GM19035 (cell line): ENCODE measurements at regions not wholly inside any gene's neighbourhood (a gene's known extent, or its start where the extent isn't known, plus 50 kb on each side); places are given as distances from the start of the nearest gene placed in this dataset.

Experiments used
- ATAC-seq: cut with Tn5 transposase; IDR thresholded peaks from one replicate; pipeline ENCODE4 v1.9.1; 2021; ENCODE audit not compliant: unreplicated experiment

DNA sequence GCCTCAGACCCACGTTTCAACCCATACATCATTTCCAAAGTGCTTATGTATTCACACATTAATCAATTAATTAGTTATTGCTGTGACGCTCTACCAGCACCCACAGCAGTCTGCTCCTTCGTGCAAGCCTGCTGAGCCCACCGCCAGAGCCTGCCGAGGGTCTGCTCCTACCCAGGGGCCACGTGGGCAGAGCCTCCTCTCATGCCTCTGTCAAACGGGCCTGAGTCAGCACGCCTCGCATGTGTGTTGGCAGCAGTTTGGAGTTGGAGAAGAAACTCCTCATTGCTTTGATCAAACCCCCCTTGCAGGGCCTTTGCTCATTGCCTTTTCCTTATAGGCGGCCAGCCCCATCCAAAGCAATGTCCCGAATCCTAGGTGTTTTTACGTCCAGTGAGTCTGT is 256.2 kb upstream of the IRX4 start:
- no peak for ATAC-seq

DNA sequence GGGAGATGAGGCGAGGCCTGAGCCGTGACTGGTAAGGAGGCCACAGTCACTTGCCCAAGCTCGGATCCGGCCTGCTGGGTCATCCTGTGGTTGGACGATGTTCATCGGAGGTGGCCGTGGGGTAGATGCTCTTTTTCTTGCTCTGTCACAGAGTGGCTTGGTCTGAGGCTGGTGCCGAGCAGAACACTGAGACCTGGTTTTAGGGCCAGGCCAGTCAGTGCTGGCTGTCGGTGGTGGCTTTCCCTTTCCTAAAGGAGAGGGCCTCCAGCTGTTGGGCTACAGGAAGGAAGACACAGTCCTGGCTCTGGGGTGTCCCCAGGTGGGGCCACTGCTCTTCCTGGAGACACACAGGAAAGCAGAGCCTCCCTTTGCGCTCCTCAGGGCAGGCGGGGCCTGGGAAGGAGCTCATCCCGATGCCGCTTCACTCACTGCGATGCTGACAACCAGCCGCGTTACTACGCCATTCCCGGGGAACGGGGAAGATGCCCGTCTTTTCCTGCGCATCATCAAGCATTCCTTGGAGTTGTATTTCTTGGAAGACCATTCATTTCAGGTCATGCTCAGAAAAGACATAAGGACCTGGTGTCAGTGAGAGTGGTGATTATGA is 254.8 kb upstream of the IRX4 start:
- ATAC-seq: no peak

DNA sequence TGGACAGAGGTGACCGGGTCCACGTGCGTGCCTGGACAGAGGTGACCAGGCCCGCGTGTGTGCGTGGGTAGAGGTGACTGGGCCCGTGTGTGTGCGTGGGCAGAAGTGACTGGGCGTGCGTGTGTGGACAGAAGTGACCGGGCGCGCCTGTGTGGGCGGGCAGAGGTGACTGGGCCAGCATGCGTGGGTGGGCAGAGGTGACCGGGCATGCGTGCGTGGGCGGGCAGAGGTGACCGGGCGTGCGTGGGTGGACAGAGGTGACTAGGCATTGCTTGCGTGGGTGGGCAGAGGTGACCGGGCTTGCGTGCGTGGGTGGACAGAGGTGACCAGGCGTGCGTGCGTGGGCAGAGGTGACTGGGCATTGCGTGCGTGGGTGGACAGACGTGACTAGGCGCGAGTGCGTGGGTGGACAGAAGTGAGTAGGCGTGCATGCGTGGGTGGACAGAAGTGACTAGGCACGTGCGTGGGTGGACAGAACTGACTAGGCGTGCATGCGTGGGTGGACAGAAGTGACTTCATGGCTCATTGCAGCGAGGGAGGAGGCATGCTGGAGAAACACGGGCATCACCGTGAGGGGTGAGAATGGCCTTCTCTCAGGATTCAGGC is 254.1 kb upstream of the IRX4 start:
- ATAC-seq: no peak

DNA sequence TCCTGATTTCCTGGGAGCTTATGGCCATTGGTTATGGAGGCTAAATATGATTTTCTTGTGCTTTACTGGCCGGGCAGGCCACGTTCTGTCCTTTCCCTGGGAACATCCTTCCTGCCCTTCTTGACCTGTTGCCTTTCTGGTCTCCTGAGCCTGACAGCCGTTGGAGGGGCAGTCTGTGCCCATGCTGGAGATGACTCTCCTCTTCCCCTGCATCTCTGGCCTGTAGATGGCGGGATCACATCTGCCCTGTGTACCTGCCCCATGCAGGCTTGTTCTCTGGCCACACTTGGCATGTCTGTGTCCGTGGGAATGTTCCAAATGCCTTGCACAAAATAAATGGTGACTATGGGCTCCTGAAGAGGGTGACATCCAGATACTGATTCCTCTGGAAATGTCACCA is 253.1 kb upstream of the IRX4 start:
- no peak for ATAC-seq

DNA sequence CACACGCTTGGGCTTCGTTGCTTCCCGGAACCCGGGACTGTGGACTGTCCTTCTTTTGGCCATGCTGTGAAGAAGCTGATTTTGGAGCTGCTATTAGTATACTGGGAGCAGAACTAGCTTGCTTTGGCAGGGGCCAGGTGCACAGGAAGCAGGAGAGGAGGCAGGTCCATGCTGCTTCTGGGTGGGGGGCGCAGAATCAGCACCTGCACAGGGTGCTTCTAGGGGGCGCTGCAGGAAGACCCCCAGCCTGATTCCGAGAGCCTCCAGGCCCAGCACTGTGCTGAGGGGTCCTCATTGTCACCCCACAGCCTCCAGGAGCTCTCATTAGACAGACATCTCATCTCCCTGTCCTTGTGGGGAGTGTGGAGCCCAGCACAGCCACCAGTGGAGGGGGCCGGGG is 252.6 kb upstream of the IRX4 start:
- ATAC-seq: no peak

DNA sequence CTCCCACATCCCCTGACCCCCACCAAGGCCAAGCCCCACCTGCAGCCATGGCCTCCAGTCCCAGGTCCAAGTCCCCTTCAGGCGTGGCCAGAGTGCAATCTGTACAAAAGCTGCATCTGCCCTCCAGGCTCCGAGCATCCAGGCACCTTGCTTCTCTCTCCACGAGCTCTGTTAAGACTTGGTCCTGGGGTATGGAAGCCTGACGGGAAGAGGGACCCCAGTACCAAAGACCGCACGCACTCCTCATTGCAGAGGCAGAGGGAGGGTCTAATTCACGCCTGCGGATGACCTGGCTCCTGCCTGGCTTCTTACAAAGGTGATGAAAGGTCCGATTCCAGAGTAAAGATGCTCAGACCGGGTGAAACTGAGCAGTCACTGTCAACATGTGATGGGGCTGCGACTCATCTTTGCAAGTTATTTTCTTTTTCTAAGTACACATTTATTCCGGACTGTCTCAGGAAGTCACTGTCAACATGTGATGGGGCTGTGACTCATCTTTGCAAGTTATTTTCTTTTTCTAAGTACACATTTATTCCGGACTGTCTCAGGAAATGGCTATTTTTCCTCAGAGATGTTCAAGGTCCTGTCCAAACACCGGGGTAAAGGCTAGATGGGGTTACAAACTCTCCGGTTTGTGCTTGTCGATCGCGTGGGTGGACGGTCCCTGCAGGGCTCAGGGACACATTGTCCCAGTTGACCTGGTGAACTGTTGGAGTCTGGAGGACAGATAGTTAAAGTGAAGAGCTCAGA is 252.0 kb upstream of the IRX4 start:
- ATAC-seq: no peak

DNA sequence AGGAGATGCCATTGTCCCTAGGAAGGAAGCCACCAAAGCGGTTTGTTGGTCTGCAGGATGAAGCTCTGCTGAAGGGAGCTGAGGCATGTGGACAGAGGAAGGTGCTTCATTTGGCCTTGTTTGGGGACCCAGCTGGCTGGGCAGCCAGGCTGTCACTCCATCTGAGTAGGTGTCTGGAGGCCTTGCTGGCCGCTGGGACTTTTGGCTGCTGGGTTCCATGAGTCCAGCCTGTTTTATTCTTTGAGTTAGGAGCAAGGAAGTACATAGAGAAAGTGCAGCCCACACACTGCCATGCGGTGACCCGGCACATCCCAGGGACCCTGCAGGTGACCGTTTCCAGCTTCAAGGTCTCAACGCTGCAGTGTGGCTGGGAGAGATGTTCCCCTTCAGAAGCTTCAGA is 251.2 kb upstream of the IRX4 start:
- no peak for ATAC-seq

GRCh38 chr5:2133080-2133479 is 250.4 kb upstream of the IRX4 start:
- no peak for ATAC-seq

GRCh38 chr5:2132497-2132847 is 249.7 kb upstream of the IRX4 start:
- ATAC-seq: no peak

DNA sequence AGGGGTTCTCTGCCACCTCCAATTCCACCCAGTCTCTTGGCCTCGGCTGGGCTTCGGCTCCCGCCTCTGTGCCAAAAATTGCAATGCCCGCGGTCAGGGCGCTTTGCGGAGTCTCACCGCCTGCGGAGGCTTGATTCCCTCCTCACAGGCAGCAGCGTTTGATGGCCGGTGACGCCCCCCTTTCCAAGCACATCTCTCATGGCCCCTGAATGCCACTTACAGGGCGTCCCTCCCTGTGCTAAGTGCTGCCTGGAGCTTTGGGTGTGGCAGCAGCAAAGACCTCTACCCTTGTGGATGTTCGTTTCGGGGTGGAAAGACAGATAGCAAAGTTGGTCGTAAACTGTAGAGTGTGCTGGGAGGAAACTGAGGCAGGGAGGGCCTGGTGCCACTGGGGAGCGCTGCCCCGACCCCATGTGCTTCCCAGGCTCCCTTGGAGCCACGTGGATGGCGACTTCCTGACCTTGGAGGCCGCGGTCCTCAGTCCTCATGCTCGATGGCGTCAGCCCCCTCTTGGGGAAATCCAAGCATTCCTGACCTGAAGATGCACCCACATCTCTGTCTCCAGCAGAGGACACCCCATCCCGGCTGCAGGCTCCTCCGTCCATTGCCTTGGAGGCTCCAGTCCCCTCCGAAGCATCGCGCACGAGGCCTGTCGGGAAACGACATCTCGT is 249.2 kb upstream of the IRX4 start:
- no peak for ATAC-seq

GRCh38 chr5:2131196-2131595 is 248.5 kb upstream of the IRX4 start:
- no peak for ATAC-seq

- no peak for ATAC-seq
Measured at GRCh38 chr5:2130361-2130760, 247.6 kb upstream of the IRX4 start.

DNA sequence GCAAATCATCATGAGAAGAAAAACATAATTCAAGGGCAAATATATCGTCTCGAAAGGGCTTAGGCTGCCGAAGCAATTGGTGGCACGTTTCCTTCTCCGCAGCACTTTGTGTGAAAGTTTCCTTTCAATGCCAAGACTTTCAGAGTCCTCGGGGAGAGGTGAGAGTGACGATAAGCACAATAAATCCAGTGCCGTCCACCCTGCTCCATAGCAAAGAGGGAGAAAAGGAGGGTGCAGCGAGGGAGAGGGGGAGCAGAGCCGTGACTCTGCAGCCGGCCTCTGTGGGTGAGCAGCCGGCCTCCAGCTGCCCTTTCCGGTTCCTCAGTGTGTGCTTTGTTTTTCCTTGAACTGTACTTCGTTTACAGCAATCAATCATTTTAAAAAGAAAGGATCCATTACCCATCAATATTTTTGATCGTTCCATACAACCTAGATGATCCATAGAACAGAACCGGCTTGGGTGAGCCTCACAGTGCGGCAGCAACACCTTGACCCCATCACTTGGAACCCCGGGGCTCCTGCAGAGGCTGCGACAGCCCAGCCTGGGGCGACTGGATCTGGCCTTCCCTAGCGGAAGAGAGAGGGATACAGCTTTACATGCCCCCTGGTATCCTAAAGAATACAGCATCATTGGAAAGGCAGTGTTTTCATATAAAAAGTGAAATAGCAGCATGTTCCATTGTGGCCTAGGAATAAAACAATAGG is 247.0 kb upstream of the IRX4 start:
- ATAC-seq: no peak

GRCh38 chr5:2128686-2129355 is 246.1 kb upstream of the IRX4 start:
- no peak for ATAC-seq

GRCh38 chr5:2126512-2126911 is 243.8 kb upstream of the IRX4 start:
- ATAC-seq: no peak

DNA sequence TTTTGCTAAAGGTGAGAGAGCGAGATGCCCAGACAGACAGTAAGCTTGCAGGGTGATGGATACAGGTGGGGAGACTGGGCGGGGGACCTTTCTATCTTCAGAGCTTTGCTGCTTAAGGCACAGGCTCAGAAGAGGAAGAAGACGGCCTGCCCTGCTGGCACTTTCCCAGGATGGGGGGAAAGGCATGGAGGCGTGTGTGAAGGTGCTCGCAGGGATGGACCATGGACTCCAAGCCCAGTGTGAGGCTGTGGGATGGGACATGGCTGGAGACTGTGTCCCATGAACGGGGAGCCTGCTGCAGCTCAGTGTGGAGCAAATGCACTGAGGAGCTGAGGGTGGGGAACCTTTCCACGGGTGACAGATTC is 243.2 kb upstream of the IRX4 start:
- ATAC-seq: no peak

GRCh38 chr5:2125171-2125900 is 242.6 kb upstream of the IRX4 start:
- ATAC-seq: no peak

DNA sequence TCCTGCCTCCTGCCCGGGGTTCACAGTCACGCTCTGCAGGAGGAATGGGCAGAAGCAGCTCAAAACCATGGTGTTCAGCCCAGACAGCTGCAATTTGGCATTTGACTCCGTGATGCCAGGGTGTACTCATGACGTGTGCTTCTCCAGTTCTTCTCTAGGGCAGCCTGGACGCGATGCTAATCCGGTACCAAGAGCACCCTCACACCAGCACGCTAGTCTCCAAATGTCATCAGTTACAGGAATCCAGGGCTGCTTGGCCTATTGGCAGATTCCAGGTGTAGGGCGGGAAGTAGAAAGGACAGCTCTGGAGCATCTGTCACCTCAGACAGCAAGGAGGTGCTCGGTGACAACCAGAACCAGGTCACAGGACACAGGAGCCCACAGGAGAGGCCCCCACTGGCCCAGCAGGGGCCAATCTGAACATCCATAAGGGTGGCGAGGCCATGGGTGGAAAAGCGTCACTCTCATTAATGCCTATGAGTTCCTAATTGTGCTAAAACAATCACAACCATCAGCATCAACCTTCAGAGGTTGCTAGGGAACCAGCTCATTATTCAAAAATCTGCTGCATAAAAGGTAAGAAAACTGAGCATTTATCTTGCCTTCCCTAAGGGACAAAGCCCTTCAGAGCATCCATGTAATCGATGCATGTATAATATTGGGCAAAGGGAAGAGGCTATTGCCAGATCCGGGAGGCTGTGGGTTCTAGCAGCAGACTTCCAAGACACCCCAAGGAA is 241.9 kb upstream of the IRX4 start:
- no peak for ATAC-seq

GRCh38 chr5:2123874-2124273 is 241.1 kb upstream of the IRX4 start:
- no peak for ATAC-seq

GRCh38 chr5:2120361-2120760 is 237.6 kb upstream of the IRX4 start:
- no peak for ATAC-seq
